Vagina (tissue), 2 donors: ENCODE measurements at regions not wholly inside any gene's neighbourhood (a gene's known extent, or its start where the extent isn't known, plus 50 kb on each side); places are given as distances from the start of the nearest gene placed in this dataset.

ENCODE experiments used
- DNase-seq, 2 donors: peaks; one replicate each; pipeline ENCODE4 v3.0.0-alpha.2; 2017; ENCODE audit errors: extremely low spot score in 2 of 2
- H3K27ac ChIP-seq: fragments of 200-600 bp; sonication (generic); one replicate; pipeline ENCODE4 v1.5.1; 2019
- H3K27me3 ChIP-seq: fragments of 200-600 bp; sonication (generic); one replicate; pipeline ENCODE4 v1.5.1; 2019
- H3K36me3 ChIP-seq, 2 donors: fragments of 200-600 bp; sonication (generic); one replicate each; pipeline ENCODE4 v1.5.1; 2017 to 2019
- H3K4me1 ChIP-seq: fragments of 200-600 bp; sonication (generic); one replicate; pipeline ENCODE4 v1.5.1; 2019
- H3K4me3 ChIP-seq, 2 donors: fragments of 200-600 bp; sonication (generic); 1 replicate in 1 of 2; 2 replicates in 1 of 2; pipeline ENCODE4 v1.5.1; 2016 to 2019
- H3K9me3 ChIP-seq: fragments of 200-600 bp; sonication (generic); one replicate; pipeline ENCODE4 v1.5.1; 2019
- POLR2A ChIP-seq, 2 donors: fragments of 450-650 bp; IDR thresholded peaks; one replicate each; pipeline ENCODE4 v1.6.1; 2017; ENCODE audit warnings: antibody characterized with exemption in 2 of 2, mild to moderate bottlenecking in 2 of 2, moderate library complexity in 2 of 2
- POLR2AphosphoS5 ChIP-seq, 2 donors: sonication (generic); formaldehyde crosslinking; IDR thresholded peaks; one replicate each; pipeline ENCODE4 v1.9.0; 2017; ENCODE audit warnings: antibody characterized with exemption in 2 of 2, mild to moderate bottlenecking in 2 of 2, low read depth in 1 of 2; ENCODE audit not compliant: insufficient read depth in 1 of 2
- intact Hi-C: fragments of 100-400 bp; cut with DNase I; formaldehyde crosslinking; loops from one replicate; pipeline ENCODE4 v1.15.1; 2023
- TF ChIP-seq, protein P1 (sequence below), 3 experiments: fragments of 450-650 bp in 2 of 3; fragments of 200-600 bp in 1 of 3; sonication (generic) in 1 of 3; IDR thresholded peaks; one replicate each; pipeline ENCODE4 v1.5.1; 2017 to 2019; ENCODE audit warnings: antibody characterized with exemption in 3 of 3, mild to moderate bottlenecking in 2 of 3, moderate library complexity in 2 of 3

DNA sequence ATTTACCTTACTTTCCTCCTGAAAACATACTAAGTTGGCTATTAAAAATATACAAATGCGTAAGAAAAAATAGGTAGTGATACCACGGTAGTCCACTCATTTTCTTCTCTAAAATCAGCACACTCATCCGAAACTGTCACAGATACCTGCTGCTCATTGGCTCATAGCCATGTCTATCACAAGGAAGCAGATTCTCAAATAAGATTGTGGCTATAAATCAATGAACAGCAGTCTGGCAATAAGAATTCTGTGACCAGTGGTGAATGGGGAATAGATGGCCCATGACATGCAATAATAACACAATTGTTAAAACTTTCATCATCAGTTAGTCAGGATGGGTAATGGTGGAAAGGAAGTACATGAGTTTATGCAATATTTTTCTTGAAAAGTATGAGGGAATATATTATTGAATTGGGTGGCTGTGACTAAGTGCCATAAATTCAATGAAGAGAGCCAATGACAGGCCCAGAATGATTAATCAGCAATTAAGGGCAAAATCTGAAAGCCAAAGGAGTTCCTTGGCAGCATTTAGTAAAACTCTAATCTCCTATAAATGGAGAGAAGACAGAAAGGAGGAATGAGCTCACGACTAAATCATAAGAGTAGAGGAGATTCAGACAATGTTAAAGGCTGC lies 202.3 kb upstream of the NEIL3 start:
- H3K27ac ChIP-seq: no peak overlapping the region
- no peaks in the 10 kb centered on the region for H3K27me3 ChIP-seq
- H3K9me3 ChIP-seq: no peaks in the 10 kb centered on the region
- no peak overlapping the region for H3K4me3 ChIP-seq
- H3K4me1 ChIP-seq: peaks cover 5% of the 10 kb centered on the region
- DNase-seq: no peak
- intact Hi-C loops: no loop called here
- no peaks in the 10 kb centered on the region for H3K36me3 ChIP-seq
- TF ChIP-seq POLR2AphosphoS5 (IDR thresholded peaks at IDR 0.05; ENCODE audit: insufficient read depth in 1 of 2, low read depth in 1 of 2) (no peak), POLR2A (IDR thresholded peaks at IDR 0.05) (no peak)
- TF ChIP-seq, protein P1, sequence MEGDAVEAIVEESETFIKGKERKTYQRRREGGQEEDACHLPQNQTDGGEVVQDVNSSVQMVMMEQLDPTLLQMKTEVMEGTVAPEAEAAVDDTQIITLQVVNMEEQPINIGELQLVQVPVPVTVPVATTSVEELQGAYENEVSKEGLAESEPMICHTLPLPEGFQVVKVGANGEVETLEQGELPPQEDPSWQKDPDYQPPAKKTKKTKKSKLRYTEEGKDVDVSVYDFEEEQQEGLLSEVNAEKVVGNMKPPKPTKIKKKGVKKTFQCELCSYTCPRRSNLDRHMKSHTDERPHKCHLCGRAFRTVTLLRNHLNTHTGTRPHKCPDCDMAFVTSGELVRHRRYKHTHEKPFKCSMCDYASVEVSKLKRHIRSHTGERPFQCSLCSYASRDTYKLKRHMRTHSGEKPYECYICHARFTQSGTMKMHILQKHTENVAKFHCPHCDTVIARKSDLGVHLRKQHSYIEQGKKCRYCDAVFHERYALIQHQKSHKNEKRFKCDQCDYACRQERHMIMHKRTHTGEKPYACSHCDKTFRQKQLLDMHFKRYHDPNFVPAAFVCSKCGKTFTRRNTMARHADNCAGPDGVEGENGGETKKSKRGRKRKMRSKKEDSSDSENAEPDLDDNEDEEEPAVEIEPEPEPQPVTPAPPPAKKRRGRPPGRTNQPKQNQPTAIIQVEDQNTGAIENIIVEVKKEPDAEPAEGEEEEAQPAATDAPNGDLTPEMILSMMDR (IDR thresholded peaks at IDR 0.05): no peak

DNA sequence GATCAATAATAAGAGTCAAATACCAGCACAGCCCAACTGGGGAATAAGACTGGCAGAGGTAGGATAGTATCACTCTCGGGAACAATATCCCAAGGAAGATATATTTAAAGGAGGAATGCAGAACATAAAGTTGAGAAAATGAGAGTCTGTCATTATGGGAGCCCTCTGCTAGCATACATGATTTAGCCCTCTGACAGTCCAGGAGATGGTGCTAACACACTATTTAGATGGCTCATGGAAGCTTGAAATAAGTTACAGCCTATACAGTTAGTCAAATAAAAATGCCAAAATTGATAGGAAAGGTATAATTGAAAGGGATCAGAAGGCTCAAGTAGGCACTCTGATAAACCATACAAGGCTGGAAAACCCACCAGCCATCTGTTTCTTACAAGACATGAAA lies 201.0 kb upstream of the NEIL3 start:
- TF ChIP-seq, protein P1 (IDR thresholded peaks at IDR 0.05): no peak
- TF ChIP-seq POLR2A (IDR thresholded peaks at IDR 0.05): no peak
- no peak for TF ChIP-seq POLR2AphosphoS5 (IDR thresholded peaks at IDR 0.05; ENCODE audit: insufficient read depth in 1 of 2, low read depth in 1 of 2)
- no peak for DNase-seq
- Histone ChIP-seq H3K36me3 (no peaks in the 10 kb centered on the region), H3K9me3 (no peaks in the 10 kb centered on the region), H3K4me3 (no peak overlapping the region), H3K27me3 (no peaks in the 10 kb centered on the region), H3K4me1 (peaks cover 5% of the 10 kb centered on the region), H3K27ac (no peak overlapping the region)
- intact Hi-C loops: no loop called here

DNA sequence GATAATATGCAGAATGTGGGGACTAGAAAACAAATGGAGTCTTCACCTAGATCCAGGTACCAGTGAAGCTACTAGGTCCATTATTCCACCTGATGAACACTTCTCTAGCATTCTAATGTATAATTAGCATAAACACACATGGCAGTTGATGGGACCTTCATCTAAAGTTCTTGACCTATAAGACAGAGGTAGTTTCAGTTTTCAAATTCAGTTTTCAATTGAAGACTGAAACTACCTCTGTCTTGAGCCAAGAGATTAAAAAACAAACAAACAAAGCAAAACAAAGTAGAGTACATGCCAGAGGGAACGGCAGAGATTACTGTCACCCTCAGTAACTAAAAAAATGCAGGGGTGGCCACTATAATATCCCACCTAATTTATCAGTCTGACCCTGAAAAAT lies 199.9 kb upstream of the NEIL3 start:
- H3K9me3 ChIP-seq: no peaks in the 10 kb centered on the region
- peaks cover 5% of the 10 kb centered on the region for H3K4me1 ChIP-seq
- H3K27me3 ChIP-seq: no peaks in the 10 kb centered on the region
- no peaks in the 10 kb centered on the region for H3K36me3 ChIP-seq
- H3K27ac ChIP-seq: no peak overlapping the region
- DNase-seq: no peak
- H3K4me3 ChIP-seq: no peak overlapping the region
- no peak for TF ChIP-seq POLR2A (IDR thresholded peaks at IDR 0.05)
- intact Hi-C loops: no loop called here

DNA sequence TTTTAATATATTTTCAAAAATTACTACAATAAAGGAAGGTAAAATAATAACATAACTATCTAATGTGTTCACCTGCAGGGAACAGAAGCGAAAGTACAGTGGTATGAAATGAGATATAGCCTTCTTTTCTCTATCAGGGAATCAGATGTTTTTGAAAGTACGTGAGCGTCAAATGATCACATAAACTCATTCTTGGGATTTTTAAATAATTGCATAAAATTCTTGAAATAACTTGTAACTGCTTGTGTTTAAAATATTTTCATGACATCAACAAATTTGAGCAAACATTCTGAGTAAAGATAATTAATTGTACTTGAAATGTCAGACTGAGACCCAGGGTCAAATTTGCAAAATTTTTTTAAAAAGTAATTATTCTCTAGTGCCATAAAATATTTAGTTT lies 193.5 kb upstream of the NEIL3 start:
- no peak overlapping the region for H3K27ac ChIP-seq
- no peak overlapping the region for H3K4me3 ChIP-seq
- no peaks in the 10 kb centered on the region for H3K27me3 ChIP-seq
- TF ChIP-seq, protein P1 (IDR thresholded peaks at IDR 0.05): no peak
- intact Hi-C loops: no loop called here
- no peak for DNase-seq
- no peaks in the 10 kb centered on the region for H3K36me3 ChIP-seq
- H3K9me3 ChIP-seq: no peaks in the 10 kb centered on the region
- no peaks in the 10 kb centered on the region for H3K4me1 ChIP-seq

DNA sequence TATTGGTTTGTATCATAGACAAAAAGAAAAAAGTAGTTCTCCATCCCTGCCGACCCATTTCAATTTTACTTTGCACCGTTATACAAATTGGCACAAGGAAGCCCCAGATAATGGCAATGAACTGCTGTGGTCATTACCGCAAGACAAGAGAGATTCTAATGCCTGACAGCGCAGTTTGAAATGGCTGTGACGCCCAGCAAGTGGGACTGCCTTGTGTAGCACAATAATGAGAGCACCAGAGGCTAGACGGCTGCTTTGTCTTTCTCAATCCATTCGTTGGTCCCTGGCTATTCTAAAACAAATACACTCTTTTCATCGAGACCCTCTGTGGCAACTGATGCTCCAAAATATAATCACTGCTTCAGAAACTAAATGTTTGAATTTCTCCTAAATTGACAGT lies 192.4 kb upstream of the NEIL3 start:
- no peaks in the 10 kb centered on the region for H3K36me3 ChIP-seq
- H3K4me3 ChIP-seq: no peak overlapping the region
- no peaks in the 10 kb centered on the region for H3K27me3 ChIP-seq
- no peaks in the 10 kb centered on the region for H3K4me1 ChIP-seq
- H3K9me3 ChIP-seq: no peaks in the 10 kb centered on the region
- no peak for DNase-seq
- no peak for TF ChIP-seq POLR2A (IDR thresholded peaks at IDR 0.05)
- TF ChIP-seq, protein P1 (IDR thresholded peaks at IDR 0.05): no peak
- no peak for TF ChIP-seq POLR2AphosphoS5 (IDR thresholded peaks at IDR 0.05; ENCODE audit: insufficient read depth in 1 of 2, low read depth in 1 of 2)
- no peak overlapping the region for H3K27ac ChIP-seq
- intact Hi-C loops: no loop called here
